HCT116 (cell line): ENCODE measurements at regions not wholly inside any gene's neighbourhood (a gene's known extent, or its start where the extent isn't known, plus 50 kb on each side); places are given as distances from the start of the nearest gene placed in this dataset.

Source experiments
- ATAC-seq: fragments of 200-7000 bp; cut with Tn5 transposase; 2 replicates; pipeline ENCODE4 v1.9.1; 2020; ENCODE audit warnings: mild to moderate bottlenecking, moderate library complexity
- BruUV-seq: library from RNA; stranded (reverse); fragments of 400-500 nt; replicated peaks from 2 replicates; lab custom pipeline; 2021; lab: Mats Ljungman, UMichigan
- CTCF ChIA-PET: fragments of 300-600 bp; sonication (Branson Sonifier 250); formaldehyde crosslinking; loops from one replicate; lab custom pipeline; 2021; ENCODE audit warnings: antibody characterized with exemption; lab: Charles Lee
- POLR2A ChIA-PET: fragments of 300-600, 350-600 bp; sonication (Branson Sonifier 250); formaldehyde crosslinking; loops from one replicate; lab custom pipeline; 2021; ENCODE audit warnings: antibody characterized with exemption; lab: Charles Lee
- RAD21 ChIA-PET, 2 experiments: fragments of 300-600 bp; sonication (Branson Sonifier 250); formaldehyde crosslinking; loops; one replicate each; lab custom pipeline; 2023; ENCODE audit warnings: low total read pairs in 2 of 2; ENCODE audit not compliant: uncharacterized antibody in 2 of 2, unreplicated experiment in 2 of 2, low non-redundant PET in 1 of 2; lab: Charles Lee
- DNase-seq: peaks from one replicate; pipeline ENCODE4 v3.0.0-alpha.2; 2010; ENCODE audit warnings: low read depth, low spot score
- H2AFZ ChIP-seq: fragments of 200-600 bp; shearing (Covaris generic), sonication (generic); 2 replicates; pipeline ENCODE4 v1.6.1; 2017; ENCODE audit warnings: low read depth, mixed run types, mixed read lengths, antibody characterized with exemption, low read length; ENCODE audit not compliant: poor library complexity, severe bottlenecking
- H3K27ac ChIP-seq: 2 replicates; pipeline ENCODE4 v1.5.1; 2012; ENCODE audit warnings: low read depth, low read length
- H3K27me3 ChIP-seq: fragments of 200-600 bp; sonication (generic); 2 replicates; pipeline ENCODE4 v1.6.1; 2016; ENCODE audit warnings: mixed run types, low read length, mixed read lengths; ENCODE audit not compliant: insufficient read depth
- H3K36me3 ChIP-seq, 2 experiments: fragments of 200-500 bp in 1 of 2; fragments of 200-600 bp in 1 of 2; sonication (Bioruptor generic) in 1 of 2; sonication (generic) in 1 of 2; 2 replicates each; pipeline versions ENCODE4 v1.5.1 to v1.6.1; 2014 to 2016; ENCODE audit warnings: low read length in 2 of 2, inconsistent platforms in 1 of 2, mixed read lengths in 1 of 2, mixed run types in 1 of 2; ENCODE audit not compliant: insufficient read depth in 2 of 2, control insufficient read depth in 1 of 2
- H3K4me1 ChIP-seq, 2 experiments: fragments of 200-600 bp in 1 of 2; sonication (generic) in 1 of 2; 2 replicates each; pipeline versions ENCODE4 v1.5.1 to v1.6.1; 2012 to 2017; ENCODE audit warnings: low read length in 2 of 2, inconsistent platforms in 1 of 2, mild to moderate bottlenecking in 1 of 2, mixed read lengths in 1 of 2, mixed run types in 1 of 2, moderate library complexity in 1 of 2; ENCODE audit not compliant: insufficient read depth in 2 of 2, control insufficient read depth in 1 of 2
- H3K4me2 ChIP-seq: fragments of 200-600 bp; sonication (generic); 2 replicates; pipeline ENCODE4 v1.6.1; 2017; ENCODE audit warnings: mixed run types, low read length, mixed read lengths
- H3K4me3 ChIP-seq, 2 experiments: fragments of 200-600 bp in 1 of 2; sonication (generic) in 1 of 2; replicated peaks in 1 of 2; 2 replicates each; pipeline ENCODE4 v1.5.1; 2011 to 2016; ENCODE audit warnings: low read length in 2 of 2, control low read depth in 1 of 2, low read depth in 1 of 2, mild to moderate bottlenecking in 1 of 2, mixed read lengths in 1 of 2, mixed run types in 1 of 2
- H3K79me2 ChIP-seq: fragments of 200-600 bp; sonication (generic); 2 replicates; pipeline ENCODE4 v1.6.1; 2017; ENCODE audit warnings: mild to moderate bottlenecking, mixed run types, low read length, moderate library complexity, mixed read lengths; ENCODE audit not compliant: insufficient read depth
- H3K9ac ChIP-seq: fragments of 200-600 bp; sonication (generic); 2 replicates; pipeline ENCODE4 v1.6.1; 2016; ENCODE audit warnings: low read length, mixed read lengths
- H3K9me2 ChIP-seq: fragments of 200-600 bp; sonication (generic), shearing (Covaris generic); 2 replicates; pipeline ENCODE4 v1.6.1; 2017; ENCODE audit warnings: mixed run types, mild to moderate bottlenecking, moderate library complexity; ENCODE audit not compliant: insufficient read depth
- H3K9me3 ChIP-seq, 2 experiments: fragments of 200-500 bp in 1 of 2; fragments of 200-600 bp in 1 of 2; sonication (Bioruptor generic) in 1 of 2; sonication (generic) in 1 of 2; 2 replicates each; pipeline ENCODE4 v1.6.1; 2014 to 2017; ENCODE audit warnings: low read length in 2 of 2, mixed read lengths in 2 of 2, inconsistent platforms in 1 of 2, low read depth in 1 of 2, mild to moderate bottlenecking in 1 of 2, mixed run types in 1 of 2, moderate library complexity in 1 of 2; ENCODE audit not compliant: control insufficient read depth in 1 of 2, insufficient read depth in 1 of 2
- H4K20me1 ChIP-seq: fragments of 200-600 bp; sonication (generic), shearing (Covaris generic); 2 replicates; pipeline ENCODE4 v1.6.1; 2017; ENCODE audit warnings: mixed run types, mild to moderate bottlenecking, moderate library complexity; ENCODE audit not compliant: insufficient read depth
- CEBPB ChIP-seq: IDR thresholded peaks from 2 replicates; pipeline ENCODE4 v1.6.1; 2012; ENCODE audit warnings: low read depth
- EGR1 ChIP-seq: IDR thresholded peaks from 2 replicates; pipeline ENCODE4 v1.6.1; 2012; ENCODE audit warnings: low read depth
- EZH2phosphoT487 ChIP-seq: fragments of 200-600 bp; IDR thresholded peaks from 2 replicates; pipeline ENCODE4 v1.6.1; 2018; ENCODE audit warnings: antibody characterized with exemption, borderline replicate concordance
- FOSL1 ChIP-seq: IDR thresholded peaks from 2 replicates; pipeline ENCODE4 v1.6.1; 2012; ENCODE audit warnings: low read depth
- JUND ChIP-seq: IDR thresholded peaks from 2 replicates; pipeline ENCODE4 v1.6.1; 2012
- MAX ChIP-seq: IDR thresholded peaks from 2 replicates; pipeline ENCODE4 v1.6.1; 2012
- POLR2A ChIP-seq: IDR thresholded peaks from 2 replicates; pipeline ENCODE4 v1.7.0; 2011; ENCODE audit warnings: borderline replicate concordance; ENCODE audit not compliant: insufficient read depth, insufficient read length; ENCODE audit errors: extremely low read depth
- POLR2AphosphoS5 ChIP-seq: IDR thresholded peaks from 2 replicates; pipeline ENCODE4 v1.6.1; 2011; ENCODE audit warnings: mild to moderate bottlenecking, low read depth, low read length, moderate library complexity
- RAD21 ChIP-seq: IDR thresholded peaks from 2 replicates; pipeline ENCODE4 v1.6.1; 2012; ENCODE audit warnings: low read depth, mild to moderate bottlenecking
- SIN3A ChIP-seq: IDR thresholded peaks from 2 replicates; pipeline ENCODE4 v1.6.1; 2012; ENCODE audit warnings: low read depth
- SP1 ChIP-seq: IDR thresholded peaks from 2 replicates; pipeline ENCODE4 v1.6.1; 2012; ENCODE audit warnings: low read depth
- SRF ChIP-seq: IDR thresholded peaks from 2 replicates; pipeline ENCODE4 v1.6.1; 2012; ENCODE audit warnings: low read depth
- TCF7L2 ChIP-seq: IDR thresholded peaks from 2 replicates; pipeline ENCODE4 v1.7.0; 2011; ENCODE audit warnings: borderline replicate concordance, inconsistent platforms; ENCODE audit not compliant: insufficient read depth, insufficient read length; ENCODE audit errors: extremely low read depth
- YY1 ChIP-seq: IDR thresholded peaks from 2 replicates; pipeline ENCODE4 v1.6.1; 2011; ENCODE audit warnings: low read length, low read depth, moderate library complexity, mild to moderate bottlenecking; ENCODE audit not compliant: insufficient replicate concordance; ENCODE audit errors: extremely low read depth
- ZBTB33 ChIP-seq: IDR thresholded peaks from 2 replicates; pipeline ENCODE4 v1.6.1; 2011; ENCODE audit warnings: mild to moderate bottlenecking, low read length, moderate library complexity; ENCODE audit not compliant: insufficient replicate concordance; ENCODE audit errors: extremely low read depth
- ZFX ChIP-seq: fragments of 450-650 bp; IDR thresholded peaks from 2 replicates; pipeline ENCODE4 v1.6.1; 2017
- ZNF274 ChIP-seq: fragments of 200-500 bp; sonication (Bioruptor generic); IDR thresholded peaks from 2 replicates; pipeline ENCODE4 v1.6.1; 2014; ENCODE audit warnings: mild to moderate bottlenecking, low read depth, low read length, inconsistent platforms
- intact Hi-C: fragments of 100-400 bp; cut with micrococcal nuclease; formaldehyde crosslinking; loops from 2 replicates; pipeline ENCODE4 v1.10.0; 2022
- TF ChIP-seq, protein P1 (sequence below): IDR thresholded peaks from 2 replicates; pipeline ENCODE4 v1.6.1; 2012; ENCODE audit warnings: low read depth

GRCh38 chr10:4676566-4676965, 149.4 kb upstream of the AKR1E2 start (continued):
- TF ChIP-seq, protein P1, sequence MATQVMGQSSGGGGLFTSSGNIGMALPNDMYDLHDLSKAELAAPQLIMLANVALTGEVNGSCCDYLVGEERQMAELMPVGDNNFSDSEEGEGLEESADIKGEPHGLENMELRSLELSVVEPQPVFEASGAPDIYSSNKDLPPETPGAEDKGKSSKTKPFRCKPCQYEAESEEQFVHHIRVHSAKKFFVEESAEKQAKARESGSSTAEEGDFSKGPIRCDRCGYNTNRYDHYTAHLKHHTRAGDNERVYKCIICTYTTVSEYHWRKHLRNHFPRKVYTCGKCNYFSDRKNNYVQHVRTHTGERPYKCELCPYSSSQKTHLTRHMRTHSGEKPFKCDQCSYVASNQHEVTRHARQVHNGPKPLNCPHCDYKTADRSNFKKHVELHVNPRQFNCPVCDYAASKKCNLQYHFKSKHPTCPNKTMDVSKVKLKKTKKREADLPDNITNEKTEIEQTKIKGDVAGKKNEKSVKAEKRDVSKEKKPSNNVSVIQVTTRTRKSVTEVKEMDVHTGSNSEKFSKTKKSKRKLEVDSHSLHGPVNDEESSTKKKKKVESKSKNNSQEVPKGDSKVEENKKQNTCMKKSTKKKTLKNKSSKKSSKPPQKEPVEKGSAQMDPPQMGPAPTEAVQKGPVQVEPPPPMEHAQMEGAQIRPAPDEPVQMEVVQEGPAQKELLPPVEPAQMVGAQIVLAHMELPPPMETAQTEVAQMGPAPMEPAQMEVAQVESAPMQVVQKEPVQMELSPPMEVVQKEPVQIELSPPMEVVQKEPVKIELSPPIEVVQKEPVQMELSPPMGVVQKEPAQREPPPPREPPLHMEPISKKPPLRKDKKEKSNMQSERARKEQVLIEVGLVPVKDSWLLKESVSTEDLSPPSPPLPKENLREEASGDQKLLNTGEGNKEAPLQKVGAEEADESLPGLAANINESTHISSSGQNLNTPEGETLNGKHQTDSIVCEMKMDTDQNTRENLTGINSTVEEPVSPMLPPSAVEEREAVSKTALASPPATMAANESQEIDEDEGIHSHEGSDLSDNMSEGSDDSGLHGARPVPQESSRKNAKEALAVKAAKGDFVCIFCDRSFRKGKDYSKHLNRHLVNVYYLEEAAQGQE: no peak
- TF ChIP-seq POLR2AphosphoS5 (no peak), ZFX (no peak), FOSL1 (no peak)

GRCh38 chr10:4675808-4676207, 150.2 kb upstream of the AKR1E2 start:
- no peaks in the 10 kb centered on the region for H3K9me2 ChIP-seq
- H3K4me3 ChIP-seq: no peak overlapping the region
- H3K9ac ChIP-seq: no peak overlapping the region
- no TSS peak for BruUV-seq
- peaks cover 8 to 41% of the 10 kb centered on the region in 2 experiments for H3K4me1 ChIP-seq
- H3K9me3 ChIP-seq: no peaks in the 10 kb centered on the region
- H3K27ac ChIP-seq: no peak overlapping the region
- H4K20me1 ChIP-seq: no peaks in the 10 kb centered on the region
- H2AFZ ChIP-seq: no peak overlapping the region
- no peaks in the 10 kb centered on the region for H3K36me3 ChIP-seq
- no peaks in the 10 kb centered on the region for H3K27me3 ChIP-seq
- ChIA-PET RAD21 (no interaction called here), POLR2A (no interaction called here), CTCF (no interaction called here)
- no peak overlapping the region for H3K4me2 ChIP-seq
- no peaks in the 10 kb centered on the region for H3K79me2 ChIP-seq
- ATAC-seq (no peak), DNase-seq (no peak)
- intact Hi-C loops: no loop called here
- TF ChIP-seq TCF7L2 (no peak), RAD21 (no peak), ZNF274 (no peak), POLR2A (no peak), EGR1 (no peak), YY1 (no peak), ZFX (no peak), SP1 (no peak), SIN3A (no peak), JUND (no peak), CEBPB (no peak), MAX (no peak), POLR2AphosphoS5 (no peak), ZBTB33 (no peak), EZH2phosphoT487 (no peak), SRF (no peak)
- TF ChIP-seq, protein P1: no peak
